ENCODE measurements at regions not wholly inside any gene's neighbourhood (a gene's known extent, or its start where the extent isn't known, plus 50 kb on each side); places are given as distances from the start of the nearest gene placed in this dataset.

- Histone ChIP-seq H3K27me3 (ENCODE audit: insufficient read depth, low read length) (no peaks in the 10 kb centered on the region), H3K27ac (ENCODE audit: low read depth, low read length) (no peak overlapping the region), H3K4me3 (ENCODE audit: insufficient read depth, low read length) (no peak overlapping the region), H3K4me2 (ENCODE audit: insufficient read depth, low read length) (no peak overlapping the region), H3K9me3 (ENCODE audit: low read depth, low read length) (no peaks in the 10 kb centered on the region), H4K20me1 (ENCODE audit: insufficient read depth, low read length) (no peaks in the 10 kb centered on the region), H3K36me3 (ENCODE audit: insufficient read depth, low read length) (no peaks in the 10 kb centered on the region), H3K4me1 (ENCODE audit: insufficient read depth, low read length) (peaks cover 5% of the 10 kb centered on the region), H3K79me2 (ENCODE audit: insufficient read depth, low read length) (no peaks in the 10 kb centered on the region), H2AFZ (ENCODE audit: low read length) (no peak overlapping the region)
- no peak for TF ChIP-seq CTCF (IDR thresholded peaks at IDR 0.05; ENCODE audit: extremely low read depth, low read depth, low read length)
- no peak for DNase-seq (ENCODE audit: insufficient read length, low spot score, missing footprints)
Measured at GRCh38 chr21:16007943-16008342, 278.2 kb downstream of the USP25 start.

- TF ChIP-seq CTCF (IDR thresholded peaks at IDR 0.05; ENCODE audit: extremely low read depth, low read depth, low read length): no peak
- no peaks in the 10 kb centered on the region for H3K79me2 ChIP-seq (ENCODE audit: insufficient read depth, low read length)
- H3K4me2 ChIP-seq (ENCODE audit: insufficient read depth, low read length): peak overlapping the region; percentile 56
- H2AFZ ChIP-seq (ENCODE audit: low read length): peak overlapping the region; percentile 69
- H4K20me1 ChIP-seq (ENCODE audit: insufficient read depth, low read length): no peaks in the 10 kb centered on the region
- H3K27me3 ChIP-seq (ENCODE audit: insufficient read depth, low read length): no peaks in the 10 kb centered on the region
- no peaks in the 10 kb centered on the region for H3K4me1 ChIP-seq (ENCODE audit: insufficient read depth, low read length)
- DNase-seq (ENCODE audit: insufficient read length, low spot score, missing footprints): no peak
- no peak overlapping the region for H3K4me3 ChIP-seq (ENCODE audit: insufficient read depth, low read length)
- H3K9me3 ChIP-seq (ENCODE audit: low read depth, low read length): no peaks in the 10 kb centered on the region
- no peak overlapping the region for H3K27ac ChIP-seq (ENCODE audit: low read depth, low read length)
- no peaks in the 10 kb centered on the region for H3K36me3 ChIP-seq (ENCODE audit: insufficient read depth, low read length)
Measured at GRCh38 chr21:16011719-16012118, 281.9 kb downstream of the USP25 start.

- Histone ChIP-seq H3K36me3 (ENCODE audit: insufficient read depth, low read length) (no peaks in the 10 kb centered on the region), H3K4me1 (ENCODE audit: insufficient read depth, low read length) (no peaks in the 10 kb centered on the region), H2AFZ (ENCODE audit: low read length) (peak overlapping the region; percentile 91), H3K4me3 (ENCODE audit: insufficient read depth, low read length) (peak overlapping the region; percentile 65), H3K9me3 (ENCODE audit: low read depth, low read length) (no peaks in the 10 kb centered on the region), H4K20me1 (ENCODE audit: insufficient read depth, low read length) (no peaks in the 10 kb centered on the region), H3K79me2 (ENCODE audit: insufficient read depth, low read length) (no peaks in the 10 kb centered on the region), H3K27ac (ENCODE audit: low read depth, low read length) (peak overlapping the region; percentile 23), H3K27me3 (ENCODE audit: insufficient read depth, low read length) (no peaks in the 10 kb centered on the region), H3K4me2 (ENCODE audit: insufficient read depth, low read length) (peak overlapping the region; percentile 80)
- TF ChIP-seq CTCF (IDR thresholded peaks at IDR 0.05; ENCODE audit: extremely low read depth, low read depth, low read length): no peak
- no peak for DNase-seq (ENCODE audit: insufficient read length, low spot score, missing footprints)
Measured at GRCh38 chr21:16013570-16013969, 283.8 kb downstream of the USP25 start.

GRCh38 chr21:16020878-16021277, 291.1 kb downstream of the USP25 start:
- TF ChIP-seq CTCF (IDR thresholded peaks at IDR 0.05; ENCODE audit: extremely low read depth, low read depth, low read length): no peak
- Histone ChIP-seq H3K79me2 (ENCODE audit: insufficient read depth, low read length) (no peaks in the 10 kb centered on the region), H3K4me2 (ENCODE audit: insufficient read depth, low read length) (no peak overlapping the region), H3K4me3 (ENCODE audit: insufficient read depth, low read length) (no peak overlapping the region), H3K36me3 (ENCODE audit: insufficient read depth, low read length) (no peaks in the 10 kb centered on the region), H3K27ac (ENCODE audit: low read depth, low read length) (no peak overlapping the region), H3K4me1 (ENCODE audit: insufficient read depth, low read length) (no peaks in the 10 kb centered on the region), H3K27me3 (ENCODE audit: insufficient read depth, low read length) (no peaks in the 10 kb centered on the region), H4K20me1 (ENCODE audit: insufficient read depth, low read length) (no peaks in the 10 kb centered on the region), H3K9me3 (ENCODE audit: low read depth, low read length) (no peaks in the 10 kb centered on the region), H2AFZ (ENCODE audit: low read length) (no peak overlapping the region)
- no peak for DNase-seq (ENCODE audit: insufficient read length, low spot score, missing footprints)
